ENCODE measurements at regions not wholly inside any gene's neighbourhood (a gene's known extent, or its start where the extent isn't known, plus 50 kb on each side); places are given as distances from the start of the nearest gene placed in this dataset.

DNA sequence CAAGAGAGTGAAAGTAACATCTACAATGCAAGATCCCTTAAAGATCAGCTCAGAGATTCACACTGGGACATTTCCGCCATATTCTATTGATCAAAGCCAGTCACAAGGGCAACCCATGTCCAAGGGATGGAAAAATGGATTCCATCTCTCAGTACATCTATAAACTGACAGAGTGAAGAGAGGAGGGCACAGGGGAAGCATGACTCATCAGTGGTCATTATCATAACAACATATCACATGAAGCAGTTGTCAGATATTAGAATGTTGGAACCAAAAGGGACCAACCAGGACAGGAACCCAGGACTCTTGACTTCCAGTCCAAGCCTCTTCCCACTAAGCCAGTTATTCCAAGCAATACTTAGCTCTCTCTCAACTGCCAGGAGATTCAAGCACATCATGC lies 54.9 kb upstream of the IGFBP2 start:
- Histone ChIP-seq H3K9me1 (ENCODE audit: control insufficient read depth, insufficient read depth, low read length) (no peaks in the 10 kb centered on the region), H3K4me1 (replicated peaks in 1 of 2; ENCODE audit: control insufficient read depth in 2 of 2, insufficient read depth in 2 of 2, low read length in 2 of 2) (no peaks in the 10 kb centered on the region), H3K9me3 (replicated peaks; ENCODE audit: control insufficient read depth, insufficient read depth, low read depth, low read length) (no peaks in the 10 kb centered on the region), H3K9ac (ENCODE audit: insufficient read depth in 1 of 2, low read depth in 2 of 2, low read length in 2 of 2) (no peak overlapping the region), H2AFZ (ENCODE audit: low read depth, low read length) (no peak overlapping the region), H3K36me3 (ENCODE audit: control insufficient read depth, insufficient read depth, low read length) (no peaks in the 10 kb centered on the region), H3K4me3 (no peak overlapping the region), H3K79me2 (ENCODE audit: control insufficient read depth, insufficient read depth, low read length) (no peaks in the 10 kb centered on the region), H3K27me3 (ENCODE audit: control insufficient read depth in 2 of 2, insufficient read depth in 2 of 2, low read length in 2 of 2) (peaks cover 0 to 11% of the 10 kb centered on the region in 2 experiments; a peak in 3 of 5 replicates), H3K4me2 (ENCODE audit: insufficient read depth, low read length) (no peak overlapping the region), H4K20me1 (replicated peaks; ENCODE audit: control insufficient read depth, insufficient read depth, low read length) (no peaks in the 10 kb centered on the region), H3K27ac (ENCODE audit: extremely low read depth, low read depth, low read length) (no peak overlapping the region)
- WGBS (ENCODE audit: insufficient coverage, low coverage, missing lambda C conversion rate) = 0% methylated on average over 1 of the region's 1 CpG
- intact Hi-C loops (cut with micrococcal nuclease) (no loop called here), in situ Hi-C loops (cut with MboI) (no loop called here)
- DNase-seq (ENCODE audit: extremely low read depth in 1 of 4, low spot score in 3 of 4) = no peak
- ATAC-seq = no peak
- CTCF ChIA-PET (ENCODE audit: low intra/inter-chr PET ratio) = no interaction called here
- POLR2A ChIA-PET = interaction anchor here (0.7 kb wide), 1 partner anchor 123 kb away, joined by 3 read pairs; no protein-coding TSS in a partner anchor
- no peak for FAIRE-seq
- no TSS peak for BruUV-seq (replicated peaks)
- TF ChIP-seq, protein P1, sequence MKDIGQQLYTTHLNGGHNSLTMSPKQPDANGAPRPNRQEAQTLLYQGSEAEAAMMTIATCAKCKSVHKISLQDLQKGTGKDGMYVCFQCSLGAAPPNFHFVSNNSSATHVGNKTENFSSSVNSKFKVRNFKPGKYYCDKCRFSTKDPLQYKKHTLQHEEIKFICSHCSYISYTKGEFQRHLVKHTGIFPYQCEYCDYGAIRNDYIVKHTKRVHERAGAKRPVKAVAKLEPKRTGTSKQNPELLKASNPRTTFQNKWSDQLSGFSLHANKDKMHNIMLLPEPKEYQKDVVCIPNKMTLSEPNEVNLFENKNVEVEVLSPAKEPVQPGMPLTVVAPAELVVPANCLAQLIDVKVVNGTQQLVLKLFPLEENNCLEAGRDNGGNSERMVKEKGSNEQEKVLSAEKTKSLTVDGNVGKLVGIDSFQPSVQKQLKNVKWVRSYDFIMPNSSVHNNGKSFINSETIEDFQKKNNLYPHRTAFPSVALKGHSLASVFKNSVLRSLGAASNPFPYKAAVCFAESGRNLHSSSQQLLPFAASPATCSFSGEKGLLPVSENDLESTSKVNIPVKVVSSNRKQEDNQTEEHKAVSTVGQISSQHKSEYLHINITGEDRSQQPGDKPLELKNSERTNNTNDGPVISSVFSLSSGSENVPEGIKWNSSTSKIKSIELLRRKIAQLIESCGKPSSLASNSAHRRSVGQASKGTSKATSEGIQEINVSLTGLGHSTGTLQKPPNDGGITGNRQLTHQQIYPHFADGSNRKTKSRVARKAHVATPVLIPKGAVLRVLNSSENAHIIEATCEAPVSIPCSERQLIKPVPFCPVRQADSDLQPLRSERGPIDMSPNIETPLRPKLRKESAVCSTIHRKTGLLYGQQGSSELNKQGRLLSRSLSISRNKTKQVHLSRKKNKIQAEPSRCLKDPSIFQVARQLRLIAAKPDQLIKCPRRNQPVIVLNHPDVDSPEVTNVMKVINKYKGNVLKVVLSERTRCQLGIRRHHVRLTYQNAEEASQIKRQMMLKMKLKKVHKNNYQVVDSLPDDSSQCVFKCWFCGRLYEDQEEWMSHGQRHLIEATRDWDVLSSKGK (CRISPR knock-in tag; IDR thresholded peaks at IDR 0.05) = no peak
- TF ChIP-seq FOS (IDR thresholded peaks at IDR 0.05; ENCODE audit: extremely low read depth, insufficient read length) = no peak
- no peak for TF ChIP-seq MIER1 (IDR thresholded peaks at IDR 0.05; ENCODE audit: low read depth)
- TF ChIP-seq, protein P2, sequence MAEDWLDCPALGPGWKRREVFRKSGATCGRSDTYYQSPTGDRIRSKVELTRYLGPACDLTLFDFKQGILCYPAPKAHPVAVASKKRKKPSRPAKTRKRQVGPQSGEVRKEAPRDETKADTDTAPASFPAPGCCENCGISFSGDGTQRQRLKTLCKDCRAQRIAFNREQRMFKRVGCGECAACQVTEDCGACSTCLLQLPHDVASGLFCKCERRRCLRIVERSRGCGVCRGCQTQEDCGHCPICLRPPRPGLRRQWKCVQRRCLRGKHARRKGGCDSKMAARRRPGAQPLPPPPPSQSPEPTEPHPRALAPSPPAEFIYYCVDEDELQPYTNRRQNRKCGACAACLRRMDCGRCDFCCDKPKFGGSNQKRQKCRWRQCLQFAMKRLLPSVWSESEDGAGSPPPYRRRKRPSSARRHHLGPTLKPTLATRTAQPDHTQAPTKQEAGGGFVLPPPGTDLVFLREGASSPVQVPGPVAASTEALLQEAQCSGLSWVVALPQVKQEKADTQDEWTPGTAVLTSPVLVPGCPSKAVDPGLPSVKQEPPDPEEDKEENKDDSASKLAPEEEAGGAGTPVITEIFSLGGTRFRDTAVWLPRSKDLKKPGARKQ (CRISPR knock-in tag; IDR thresholded peaks at IDR 0.05) = no peak
- TF ChIP-seq ZNF778 (CRISPR knock-in tag; IDR thresholded peaks at IDR 0.05) = no peak
- no peak for TF ChIP-seq ZFX (CRISPR knock-in tag; IDR thresholded peaks at IDR 0.05)
- no peak for TF ChIP-seq E2F6 (IDR thresholded peaks at IDR 0.05; ENCODE audit: borderline replicate concordance in 1 of 2, extremely low read depth in 1 of 2, insufficient read depth in 1 of 2, insufficient read length in 1 of 2, low read depth in 1 of 2, low read length in 1 of 2, poor library complexity in 1 of 2, severe bottlenecking in 1 of 2)
- no peak for TF ChIP-seq ZNF175 (CRISPR knock-in tag; IDR thresholded peaks at IDR 0.05; ENCODE audit: low read depth)
- TF ChIP-seq GTF3C2 (IDR thresholded peaks at IDR 0.05; ENCODE audit: borderline replicate concordance, extremely low read depth, insufficient read length) = no peak
- TF ChIP-seq, protein P3, sequence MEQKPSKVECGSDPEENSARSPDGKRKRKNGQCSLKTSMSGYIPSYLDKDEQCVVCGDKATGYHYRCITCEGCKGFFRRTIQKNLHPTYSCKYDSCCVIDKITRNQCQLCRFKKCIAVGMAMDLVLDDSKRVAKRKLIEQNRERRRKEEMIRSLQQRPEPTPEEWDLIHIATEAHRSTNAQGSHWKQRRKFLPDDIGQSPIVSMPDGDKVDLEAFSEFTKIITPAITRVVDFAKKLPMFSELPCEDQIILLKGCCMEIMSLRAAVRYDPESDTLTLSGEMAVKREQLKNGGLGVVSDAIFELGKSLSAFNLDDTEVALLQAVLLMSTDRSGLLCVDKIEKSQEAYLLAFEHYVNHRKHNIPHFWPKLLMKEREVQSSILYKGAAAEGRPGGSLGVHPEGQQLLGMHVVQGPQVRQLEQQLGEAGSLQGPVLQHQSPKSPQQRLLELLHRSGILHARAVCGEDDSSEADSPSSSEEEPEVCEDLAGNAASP (IDR thresholded peaks at IDR 0.05) = no peak
- TF ChIP-seq CBX1 (IDR thresholded peaks at IDR 0.05; ENCODE audit: low read depth) = no peak
